A549 (cell line): ENCODE measurements at regions not wholly inside any gene's neighbourhood (a gene's known extent, or its start where the extent isn't known, plus 50 kb on each side); places are given as distances from the start of the nearest gene placed in this dataset.

ENCODE experiments used
- ATAC-seq, 2 experiments: fragments of 200-7000 bp in 1 of 2; fragments of >200 bp in 1 of 2; cut with Nextera tagmentation in 1 of 2; cut with Tn5 transposase in 1 of 2; 3 replicates each; pipeline versions ENCODE4 v1.8.0 to v1.9.1; 2018 to 2020; ENCODE audit warnings: mild to moderate bottlenecking in 1 of 2, moderate library complexity in 1 of 2
- CTCF ChIA-PET: fragments of 300-600 bp; sonication (Branson Sonifier 250); formaldehyde crosslinking; extraction: SDS; loops from one replicate; lab custom pipeline; 2021; ENCODE audit warnings: antibody characterized with exemption, inconsistent platforms; lab: Yijun Ruan, JAX
- POLR2A ChIA-PET: fragments of 350-600 bp; formaldehyde crosslinking; extraction: SDS; loops from one replicate; lab custom pipeline; 2021; ENCODE audit warnings: antibody characterized with exemption, inconsistent platforms; lab: Yijun Ruan, JAX
- DNase-seq, 2 experiments: peaks; one replicate each; pipeline versions ENCODE4 v3.0.0 to v3.0.0-alpha.2; 2011 to 2016; ENCODE audit warnings: low read depth in 1 of 2, low spot score in 1 of 2
- FAIRE-seq: peaks from 2 replicates; lab custom pipeline; 2011; peaks lifted over from hg19 to GRCh38; lab: Jason Lieb, UNC
- H3K27ac ChIP-seq, 2 experiments: fragments of >200 bp; sonication (Bioruptor Twin); formaldehyde crosslinking; 3 replicates each; pipeline ENCODE4 v1.5.1; 2016 to 2017
- H3K4me1 ChIP-seq: fragments of >200 bp; sonication (Bioruptor Twin); formaldehyde crosslinking; 3 replicates; pipeline ENCODE4 v1.6.1; 2016
- H3K4me2 ChIP-seq: fragments of >200 bp; sonication (Bioruptor Twin); formaldehyde crosslinking; 3 replicates; pipeline ENCODE4 v1.6.1; 2016
- H3K4me3 ChIP-seq: fragments of >200 bp; sonication (Bioruptor Twin); formaldehyde crosslinking; 3 replicates; pipeline ENCODE4 v1.5.1; 2016
- H3K9me3 ChIP-seq: fragments of >200 bp; sonication (Bioruptor Twin); formaldehyde crosslinking; 3 replicates; pipeline ENCODE4 v1.6.1; 2016
- ATOH8 ChIP-seq: fragments of 250-450 bp; sonication (Bioruptor Pico); IDR thresholded peaks from 2 replicates; pipeline ENCODE4 v1.5.0; 2020; ENCODE audit warnings: low read depth, mild to moderate bottlenecking, moderate library complexity
- BCL3 ChIP-seq: fragments of >200 bp; sonication (Bioruptor Twin); formaldehyde crosslinking; IDR thresholded peaks from 3 replicates; pipeline ENCODE4 v1.6.1; 2016
- BHLHE40 ChIP-seq: IDR thresholded peaks from 2 replicates; pipeline ENCODE4 v1.6.1; 2012; ENCODE audit warnings: low read depth, low read length, inconsistent platforms
- CBX8 ChIP-seq: fragments of 200-600 bp; sonication (generic); IDR thresholded peaks from 2 replicates; pipeline ENCODE4 v1.6.1; 2016
- E2F6 ChIP-seq: IDR thresholded peaks from 2 replicates; pipeline ENCODE4 v1.6.1; 2012; ENCODE audit warnings: low read depth, borderline replicate concordance
- EHF ChIP-seq: fragments of 250-450 bp; sonication (Bioruptor Pico); IDR thresholded peaks from 2 replicates; pipeline ENCODE4 v1.5.0; 2020; ENCODE audit warnings: mild to moderate bottlenecking
- EP300 ChIP-seq, 2 experiments: fragments of >200 bp; sonication (Bioruptor Twin); formaldehyde crosslinking; IDR thresholded peaks; 2 replicates in 1 of 2; 3 replicates in 1 of 2; pipeline ENCODE4 v1.6.1; 2016 to 2017
- ESRRA ChIP-seq: fragments of 150-350 bp; IDR thresholded peaks from 2 replicates; pipeline ENCODE4 v1.6.1; 2014; ENCODE audit warnings: mild to moderate bottlenecking, low read length, borderline replicate concordance
- HDAC2 ChIP-seq: fragments of 200-600 bp; sonication (generic); IDR thresholded peaks from 2 replicates; pipeline ENCODE4 v1.6.1; 2016
- HOXB13 ChIP-seq: fragments of 250-450 bp; sonication (Bioruptor Pico); IDR thresholded peaks from 2 replicates; pipeline ENCODE4 v1.5.0; 2020; ENCODE audit warnings: low read depth, mild to moderate bottlenecking, moderate library complexity
- NFE2L2 ChIP-seq: fragments of 150-350 bp; conservative IDR thresholded peaks from 2 replicates; pipeline ENCODE4 v1.6.1; 2014; ENCODE audit warnings: low read length
- POLR2A ChIP-seq: IDR thresholded peaks from 2 replicates; pipeline ENCODE4 v1.6.1; 2012; ENCODE audit warnings: mild to moderate bottlenecking, low read length
- POLR2AphosphoS2 ChIP-seq: conservative IDR thresholded peaks from 2 replicates; pipeline ENCODE4 v1.6.1; 2012; ENCODE audit warnings: low read length, improper control_type of control experiment, inconsistent platforms
- SMC3 ChIP-seq: fragments of >200 bp; sonication (Bioruptor Twin); formaldehyde crosslinking; IDR thresholded peaks from 3 replicates; pipeline ENCODE4 v1.6.1; 2018; ENCODE audit warnings: inconsistent platforms
- ZNF302 ChIP-seq: fragments of 250-450 bp; sonication (Bioruptor Pico); IDR thresholded peaks from 2 replicates; pipeline ENCODE4 v1.9.0; 2021; ENCODE audit warnings: inconsistent platforms, mild to moderate bottlenecking, moderate library complexity
- WGBS: methylation state at CpG from one replicate; pipeline ENCODE4 v1.1.6; 2017; ENCODE audit errors: missing lambda C conversion rate; 5-methylcytosine and 5-hydroxymethylcytosine counted together

GRCh38 chr7:130965515-130965914 is 231.5 kb upstream of the KLF14 start (continued):
- no peak for TF ChIP-seq HOXB13
- TF ChIP-seq HDAC2 = no peak
- TF ChIP-seq EHF (CRISPR knock-in tag) = no peak
- no peak for TF ChIP-seq POLR2AphosphoS2
- no peak for TF ChIP-seq SMC3
- TF ChIP-seq NFE2L2 = no peak
- TF ChIP-seq BHLHE40 = no peak
- TF ChIP-seq ATOH8 = no peak
- TF ChIP-seq ESRRA = no peak

- no peak for DNase-seq
- no peak for FAIRE-seq
- H3K9me3 ChIP-seq = no peaks in the 10 kb centered on the region
- CTCF ChIA-PET = interaction anchor here (0.6 to 13.8 kb wide), 8 partner anchors 16 to 493 kb away, joined by 4 to 110 read pairs (median 4); no protein-coding TSS in a partner anchor
- H3K4me3 ChIP-seq = no peak overlapping the region
- peak overlapping the region in 1 of 2 experiments; percentile 42; a peak in 1 of 6 replicates for H3K27ac ChIP-seq
- POLR2A ChIA-PET = no interaction called here
- ATAC-seq = no peak
- H3K4me2 ChIP-seq = no peak overlapping the region
- 95% methylated on average over 5 of the region's 5 CpGs for WGBS
- TF ChIP-seq EHF (CRISPR knock-in tag) = no peak
- no peak for TF ChIP-seq ESRRA
- no peak for TF ChIP-seq BHLHE40
- TF ChIP-seq POLR2A = no peak
- H3K4me1 ChIP-seq = peaks cover 44% of the 10 kb centered on the region
Observed at GRCh38 chr7:130966246-130967009, 232.4 kb upstream of the KLF14 start.

GRCh38 chr7:130970196-130970595 is 236.2 kb upstream of the KLF14 start:
- Histone ChIP-seq H3K9me3 (0 out of 3 replicates have a peak, but pooled peaks cover 2% of the 10 kb centered on the region), H3K4me2 (no peak overlapping the region), H3K27ac (peak overlapping the region in 1 of 2 experiments; percentile 67; a peak in 3 of 6 replicates), H3K4me1 (peaks cover 20% of the 10 kb centered on the region), H3K4me3 (no peak overlapping the region)
- TF ChIP-seq CBX8 = no peak
- no peak for FAIRE-seq
- DNase-seq = no peak
- POLR2A ChIA-PET = no interaction called here
- no peak for ATAC-seq
- CTCF ChIA-PET = interaction anchor here (0.9 to 2.8 kb wide), 8 partner anchors 8 to 85 kb away, joined by 3 to 34 read pairs (median 6); no protein-coding TSS in a partner anchor

GRCh38 chr7:130970696-130971095 is 236.7 kb upstream of the KLF14 start:
- peak overlapping the region; percentile 6 to 67; a peak in 3 of 6 replicates for H3K27ac ChIP-seq
- H3K4me3 ChIP-seq = no peak overlapping the region
- TF ChIP-seq E2F6 (no peak), ZNF302 (CRISPR knock-in tag) (no peak), NFE2L2 (no peak), BCL3 (no peak), EP300 (IDR thresholded peaks at IDR 0.05) (no peak)
- H3K4me1 ChIP-seq = peaks cover 20% of the 10 kb centered on the region
- H3K9me3 ChIP-seq = 0 out of 3 replicates have a peak, but pooled peaks cover 2% of the 10 kb centered on the region
- no peak for FAIRE-seq
- ChIA-PET POLR2A (no interaction called here), CTCF (interaction anchor here (0.9 to 2.8 kb wide), 10 partner anchors 9 to 86 kb away, joined by 3 to 34 read pairs (median 4); no protein-coding TSS in a partner anchor)
- no peak for DNase-seq
- no peak overlapping the region for H3K4me2 ChIP-seq
- 0 out of 6 replicates have a peak, but pooled peaks of 1 of the 2 experiments have one; percentile 15 for ATAC-seq
- 52% methylated on average over 1 of the region's 1 CpG for WGBS
